Fibroblast of skin of right quadriceps (primary cell): ENCODE measurements at regions not wholly inside any gene's neighbourhood (a gene's known extent, or its start where the extent isn't known, plus 50 kb on each side); places are given as distances from the start of the nearest gene placed in this dataset.

Source experiments
- DNase-seq: peaks from one replicate; pipeline ENCODE4 v3.0.0-alpha.2; 2013

GRCh38 chr18:6614952-6615351 lies 114.6 kb upstream of the ARHGAP28 start:
- no peak for DNase-seq

GRCh38 chr18:6616981-6617380 lies 112.5 kb upstream of the ARHGAP28 start:
- no peak for DNase-seq

DNA sequence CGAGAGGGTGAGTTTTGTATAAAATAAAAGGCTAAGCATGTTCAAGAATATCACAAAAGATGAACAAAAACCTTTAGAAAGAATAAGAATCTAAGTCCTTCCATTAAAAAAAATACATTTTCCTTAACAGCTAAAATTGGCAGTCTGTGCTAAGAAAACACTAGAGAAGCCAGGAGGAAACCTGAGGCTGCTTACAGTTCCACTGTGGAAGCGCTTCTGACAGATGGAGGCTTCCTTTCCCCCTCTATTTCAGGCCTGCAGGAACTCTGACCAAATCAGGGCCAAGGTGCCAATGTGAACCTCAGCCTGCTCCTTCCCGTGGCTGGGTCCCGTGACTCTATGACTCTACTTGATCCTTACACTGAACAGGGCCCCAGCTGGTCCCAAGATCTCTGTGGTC lies 108.1 kb upstream of the ARHGAP28 start:
- DNase-seq, result no peak

DNA sequence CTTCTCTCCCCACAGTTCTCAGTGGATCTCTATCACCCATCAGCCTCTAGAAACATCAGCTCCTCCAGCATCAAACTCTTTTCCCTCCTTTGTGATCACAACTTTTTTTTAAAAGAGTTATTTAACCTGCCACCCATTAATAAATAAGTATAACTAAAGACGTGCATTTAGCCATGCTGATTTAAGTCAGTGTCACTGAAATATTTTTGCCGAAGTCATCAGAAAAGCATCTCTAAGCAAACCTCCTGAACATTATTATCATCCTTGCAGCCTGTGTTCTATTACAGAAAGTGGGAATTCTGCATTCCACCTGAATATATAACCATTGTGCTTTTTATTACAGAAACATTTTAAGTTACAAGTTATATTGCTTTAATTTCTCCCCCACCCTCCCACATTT lies 106.2 kb upstream of the ARHGAP28 start:
- DNase-seq, result no peak

- peak; percentile 88 for DNase-seq
Observed at GRCh38 chr18:6624271-6624660, 105.2 kb upstream of the ARHGAP28 start.

DNA sequence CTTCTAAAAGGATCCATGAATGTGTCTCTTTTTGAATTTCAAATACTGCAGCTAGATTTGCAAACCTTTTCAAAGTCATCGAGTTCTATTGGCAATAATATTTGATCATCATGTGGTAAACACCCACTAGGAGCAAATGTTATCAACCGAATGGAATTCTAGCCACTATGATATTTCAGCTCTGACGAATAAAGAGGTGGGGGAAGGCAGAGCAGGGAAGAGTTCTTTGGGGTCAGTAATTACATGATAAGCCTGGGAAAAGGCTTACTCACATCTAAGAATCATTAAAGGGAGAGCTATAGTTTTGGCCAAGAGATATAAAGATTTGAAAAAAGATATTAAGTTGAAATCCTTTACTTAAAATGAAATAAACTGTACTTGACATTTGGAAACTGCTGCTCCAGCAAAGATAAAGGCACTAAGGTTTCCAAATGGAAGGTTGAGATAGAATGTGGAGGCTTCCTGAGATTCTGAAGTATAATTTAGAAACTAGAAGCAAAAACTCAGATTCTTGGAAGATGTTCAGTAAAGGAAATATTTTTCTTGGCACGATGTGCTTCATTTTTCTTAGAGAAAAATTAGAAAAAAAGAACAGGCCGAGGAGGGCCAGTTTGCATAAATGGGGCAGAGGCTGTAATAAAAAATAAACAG lies 104.7 kb upstream of the ARHGAP28 start:
- DNase-seq, result peak; percentile 82

GRCh38 chr18:6625481-6625880 lies 104.0 kb upstream of the ARHGAP28 start:
- no peak for DNase-seq

- no peak for DNase-seq
Observed at GRCh38 chr18:6626457-6626856, 103.1 kb upstream of the ARHGAP28 start.

- DNase-seq, result peak; percentile 82
Observed at GRCh38 chr18:6627645-6628044, 101.9 kb upstream of the ARHGAP28 start.

DNA sequence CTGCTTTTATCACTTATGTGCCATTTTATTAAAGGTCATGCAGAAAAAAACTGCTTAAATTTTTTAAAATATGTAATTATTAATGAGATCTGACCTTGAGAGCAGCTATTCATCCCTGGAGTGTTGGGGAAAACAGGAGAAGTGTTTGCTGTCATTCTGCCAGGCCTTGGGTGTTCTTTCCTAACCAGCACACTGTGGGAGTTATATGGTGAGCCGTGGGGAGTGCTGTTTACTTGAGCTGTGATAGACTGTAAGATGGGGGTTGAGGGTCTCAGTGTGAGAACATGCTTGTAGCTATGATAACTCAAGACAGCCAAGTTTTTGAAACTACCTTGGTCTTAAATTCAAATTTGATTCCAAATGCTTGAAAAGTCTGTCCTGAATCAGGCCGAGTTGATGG lies 101.3 kb upstream of the ARHGAP28 start:
- peak; percentile 15 for DNase-seq

DNA sequence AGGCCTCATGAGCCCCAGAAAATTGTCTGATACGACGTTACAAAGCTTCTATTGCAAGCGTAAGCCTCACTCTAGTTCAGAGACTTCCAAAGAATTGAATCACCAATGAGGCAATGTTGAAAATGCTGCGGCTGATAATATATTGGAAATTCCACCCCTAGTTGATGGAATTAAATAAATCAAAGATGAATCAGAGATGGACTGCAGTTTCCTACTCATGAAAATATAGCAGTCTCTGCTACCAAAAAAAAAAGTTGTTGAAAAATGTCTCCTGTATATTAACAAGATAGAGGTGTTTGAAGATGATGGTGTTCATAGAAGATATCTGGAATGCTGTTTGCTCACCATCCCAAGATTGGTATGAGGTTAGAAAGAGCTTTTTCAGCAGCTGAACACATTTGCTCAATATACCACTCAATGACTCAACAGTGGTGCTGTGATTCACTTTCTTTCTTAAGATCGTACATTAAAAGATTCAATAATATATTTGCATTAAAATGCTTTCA lies 99.8 kb upstream of the ARHGAP28 start:
- peak; percentile 89 for DNase-seq

DNA sequence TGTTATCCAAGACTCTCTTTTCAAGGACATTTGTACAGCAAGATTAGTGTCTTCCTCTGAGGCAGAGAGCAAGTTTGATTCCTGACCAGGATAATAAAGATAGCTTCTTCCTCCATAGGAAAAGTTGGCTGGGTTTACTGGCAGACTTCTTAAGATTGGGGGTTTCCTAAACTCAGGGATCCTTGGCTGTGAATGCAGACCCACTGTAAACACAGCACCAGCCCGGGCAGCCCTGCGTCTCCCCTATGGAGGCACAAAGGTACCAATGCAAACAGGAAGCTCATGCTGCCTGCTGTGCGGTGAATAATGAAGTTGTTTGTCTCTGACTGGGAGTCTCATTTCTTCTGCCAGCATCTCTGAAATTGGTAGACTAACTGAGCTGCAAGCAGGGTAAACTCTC lies 96.2 kb upstream of the ARHGAP28 start:
- DNase-seq, result no peak

DNA sequence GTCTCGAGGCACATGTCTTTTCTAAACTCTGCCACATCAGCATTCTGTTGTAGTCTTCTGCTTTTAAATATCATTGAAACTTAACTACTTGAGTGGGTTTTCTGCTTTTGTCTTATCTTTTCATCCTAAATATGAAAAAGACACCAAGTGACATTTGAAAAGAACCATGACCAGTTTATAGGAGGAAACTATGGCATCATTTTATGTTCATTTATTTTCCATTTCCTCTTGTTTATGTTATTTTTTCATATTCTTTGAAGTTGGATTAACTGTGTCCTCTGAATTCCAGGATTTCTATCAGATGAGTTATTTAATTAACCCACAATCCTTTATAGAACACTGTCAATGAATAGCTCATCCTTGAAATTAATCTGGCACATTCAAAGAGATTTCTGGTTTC lies 93.4 kb upstream of the ARHGAP28 start:
- DNase-seq, result no peak

DNA sequence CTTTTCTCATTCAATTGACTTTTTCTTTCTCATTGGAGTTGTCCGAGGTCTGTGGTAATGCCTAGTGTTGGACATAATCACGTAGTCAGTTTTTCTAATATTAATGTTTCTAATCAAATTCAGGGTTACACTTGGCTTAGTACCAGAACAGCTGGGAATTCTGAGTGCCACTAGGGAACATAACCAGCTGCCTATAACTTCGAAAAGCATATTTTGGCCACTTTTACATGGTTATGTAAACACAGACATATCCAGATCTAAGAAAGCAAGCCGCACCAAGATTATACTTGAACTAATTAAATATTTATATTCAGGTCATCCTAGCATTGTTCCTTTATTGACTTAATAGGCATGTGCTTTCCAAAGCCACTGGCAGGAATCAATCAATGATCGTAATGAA lies 91.1 kb upstream of the ARHGAP28 start:
- DNase-seq, result no peak

GRCh38 chr18:6639305-6639704 lies 90.2 kb upstream of the ARHGAP28 start:
- no peak for DNase-seq

GRCh38 chr18:6644836-6645627 lies 84.5 kb upstream of the ARHGAP28 start:
- no peak for DNase-seq

GRCh38 chr18:6646801-6647200 lies 82.7 kb upstream of the ARHGAP28 start:
- DNase-seq, result no peak

DNA sequence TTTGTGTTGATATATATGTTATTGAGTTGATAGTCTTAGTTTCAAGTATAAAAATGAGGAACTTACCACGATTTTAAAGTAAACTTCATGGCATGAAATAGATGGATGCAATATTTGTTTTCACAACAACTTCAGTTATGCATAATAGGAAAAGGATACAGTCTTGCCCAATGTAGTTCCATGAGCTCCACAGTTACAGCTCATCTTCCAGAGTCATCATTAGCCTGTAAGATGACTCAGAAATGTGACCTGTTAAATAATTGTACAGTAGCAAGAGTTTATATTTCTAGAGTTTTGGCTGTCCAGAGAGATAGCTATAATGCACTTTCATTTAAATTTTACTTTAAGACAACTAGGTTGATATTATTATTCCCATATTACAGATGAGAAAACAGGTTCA lies 80.9 kb upstream of the ARHGAP28 start:
- DNase-seq, result peak; percentile 16

GRCh38 chr18:6649421-6650126 lies 79.9 kb upstream of the ARHGAP28 start:
- no peak for DNase-seq

GRCh38 chr18:6650127-6650507 lies 79.4 kb upstream of the ARHGAP28 start:
- no peak for DNase-seq

GRCh38 chr18:6650747-6651146 lies 78.8 kb upstream of the ARHGAP28 start:
- DNase-seq, result no peak

GRCh38 chr18:6652098-6652497 lies 77.4 kb upstream of the ARHGAP28 start:
- DNase-seq, result no peak

GRCh38 chr18:6653880-6654279 lies 75.6 kb upstream of the ARHGAP28 start:
- no peak for DNase-seq
